OCI-LY1 (cell line): ENCODE measurements at regions not wholly inside any gene's neighbourhood (a gene's known extent, or its start where the extent isn't known, plus 50 kb on each side); places are given as distances from the start of the nearest gene placed in this dataset.
"Not testable (repeated sequence)": the region's sequence is repeated elsewhere in the genome, so short reads cannot be mapped to it uniquely, and the experiment has no call there.

ENCODE experiments used
- H2AFZ ChIP-seq: fragments of 200-600 bp; sonication (generic), shearing (Covaris generic); 2 replicates; pipeline ENCODE4 v1.6.0; 2014; ENCODE audit warnings: antibody characterized with exemption, mild to moderate bottlenecking, low read length
- H3F3A ChIP-seq: fragments of 200-600 bp; sonication (generic), shearing (Covaris generic); 2 replicates; pipeline ENCODE4 v1.6.0; 2014; ENCODE audit warnings: mild to moderate bottlenecking, antibody characterized with exemption, low read length, moderate library complexity; ENCODE audit not compliant: insufficient read depth
- H3K27ac ChIP-seq: fragments of 200-600 bp; sonication (generic); 2 replicates; pipeline ENCODE4 v1.5.1; 2014; ENCODE audit warnings: low read length, mixed run types, mild to moderate bottlenecking, low read depth; ENCODE audit not compliant: poor library complexity, severe bottlenecking
- H3K27me3 ChIP-seq: fragments of 200-600 bp; sonication (generic); 2 replicates; pipeline ENCODE4 v1.6.0; 2014; ENCODE audit warnings: antibody characterized with exemption, mild to moderate bottlenecking, low read length, moderate library complexity; ENCODE audit not compliant: insufficient read depth
- H3K36me3 ChIP-seq: fragments of 200-600 bp; sonication (generic); 2 replicates; pipeline ENCODE4 v1.6.1; 2014; ENCODE audit warnings: mild to moderate bottlenecking, antibody characterized with exemption, low read length, moderate library complexity, mixed read lengths; ENCODE audit not compliant: insufficient read depth
- H3K4me1 ChIP-seq: fragments of 200-600 bp; sonication (generic); 2 replicates; pipeline ENCODE4 v1.5.1; 2014; ENCODE audit warnings: mild to moderate bottlenecking, low read length, moderate library complexity; ENCODE audit not compliant: insufficient read depth, severe bottlenecking
- H3K4me2 ChIP-seq: fragments of 200-600 bp; sonication (generic), shearing (Covaris generic); 2 replicates; pipeline ENCODE4 v1.6.1; 2014; ENCODE audit warnings: low read length
- H3K4me3 ChIP-seq: fragments of 200-600 bp; sonication (generic); 2 replicates; pipeline ENCODE4 v1.5.1; 2014; ENCODE audit warnings: low read length, low read depth, mild to moderate bottlenecking, mixed read lengths; ENCODE audit not compliant: poor library complexity, severe bottlenecking
- H3K79me2 ChIP-seq: fragments of 200-600 bp; shearing (Covaris generic); 2 replicates; pipeline ENCODE4 v1.6.1; 2016; ENCODE audit warnings: mixed run types, low read length, mixed read lengths; ENCODE audit not compliant: insufficient read depth
- H3K9ac ChIP-seq: fragments of 200-600 bp; sonication (generic), shearing (Covaris generic); 2 replicates; pipeline ENCODE4 v1.6.1; 2014; ENCODE audit warnings: mild to moderate bottlenecking, low read length, mixed read lengths
- H3K9me2 ChIP-seq: fragments of 200-600 bp; sonication (generic), shearing (Covaris generic); 2 replicates; pipeline ENCODE4 v1.6.1; 2014; ENCODE audit warnings: low read depth, mild to moderate bottlenecking, low read length, mixed read lengths
- H3K9me3 ChIP-seq: fragments of 200-600 bp; shearing (Covaris generic); 2 replicates; pipeline ENCODE4 v1.6.1; 2014; ENCODE audit warnings: low read length, mixed read lengths
- H4K20me1 ChIP-seq: fragments of 200-600 bp; sonication (generic), shearing (Covaris generic); 2 replicates; pipeline ENCODE4 v1.6.0; 2016; ENCODE audit warnings: mild to moderate bottlenecking, low read length; ENCODE audit not compliant: insufficient read depth
- EZH2 ChIP-seq: fragments of 200-600 bp; sonication (generic), shearing (Covaris generic); IDR thresholded peaks from 2 replicates; pipeline ENCODE4 v1.8.0; 2017; ENCODE audit warnings: borderline replicate concordance, mixed run types, mild to moderate bottlenecking, antibody characterized with exemption, low read length, moderate library complexity, mixed read lengths
- TF ChIP-seq, protein P1 (sequence below): fragments of 200-600 bp; sonication (generic), shearing (Covaris generic); IDR thresholded peaks from 2 replicates; pipeline ENCODE4 v1.5.1; 2017; ENCODE audit warnings: mild to moderate bottlenecking, antibody characterized with exemption, low read length, moderate library complexity, mixed read lengths

DNA sequence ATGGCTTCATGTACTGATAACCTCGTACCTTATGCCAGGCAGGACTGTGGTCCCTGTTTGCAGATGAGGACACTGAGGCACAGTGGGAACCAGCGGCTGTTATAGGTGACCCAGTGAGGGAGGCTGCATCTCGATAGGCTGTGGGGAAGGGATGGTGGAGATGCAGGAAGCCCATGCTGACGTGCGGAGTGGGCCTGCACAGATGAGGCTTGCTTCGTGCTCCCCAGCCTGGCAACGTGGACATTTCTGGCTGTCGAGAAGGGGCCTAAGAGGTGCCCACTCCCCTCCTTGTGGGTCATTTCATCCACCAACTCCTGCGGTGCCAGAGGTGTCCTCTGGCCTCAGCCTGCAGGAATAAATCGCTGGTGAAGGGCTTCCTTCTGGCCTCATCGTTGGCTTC, 107.4 kb downstream of the SLC25A47 start:
- Histone ChIP-seq H3K9me3 (no peaks in the 10 kb centered on the region), H2AFZ (no peak overlapping the region)
- no peak for TF ChIP-seq EZH2
- TF ChIP-seq, protein P1, sequence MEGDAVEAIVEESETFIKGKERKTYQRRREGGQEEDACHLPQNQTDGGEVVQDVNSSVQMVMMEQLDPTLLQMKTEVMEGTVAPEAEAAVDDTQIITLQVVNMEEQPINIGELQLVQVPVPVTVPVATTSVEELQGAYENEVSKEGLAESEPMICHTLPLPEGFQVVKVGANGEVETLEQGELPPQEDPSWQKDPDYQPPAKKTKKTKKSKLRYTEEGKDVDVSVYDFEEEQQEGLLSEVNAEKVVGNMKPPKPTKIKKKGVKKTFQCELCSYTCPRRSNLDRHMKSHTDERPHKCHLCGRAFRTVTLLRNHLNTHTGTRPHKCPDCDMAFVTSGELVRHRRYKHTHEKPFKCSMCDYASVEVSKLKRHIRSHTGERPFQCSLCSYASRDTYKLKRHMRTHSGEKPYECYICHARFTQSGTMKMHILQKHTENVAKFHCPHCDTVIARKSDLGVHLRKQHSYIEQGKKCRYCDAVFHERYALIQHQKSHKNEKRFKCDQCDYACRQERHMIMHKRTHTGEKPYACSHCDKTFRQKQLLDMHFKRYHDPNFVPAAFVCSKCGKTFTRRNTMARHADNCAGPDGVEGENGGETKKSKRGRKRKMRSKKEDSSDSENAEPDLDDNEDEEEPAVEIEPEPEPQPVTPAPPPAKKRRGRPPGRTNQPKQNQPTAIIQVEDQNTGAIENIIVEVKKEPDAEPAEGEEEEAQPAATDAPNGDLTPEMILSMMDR: no peak

DNA sequence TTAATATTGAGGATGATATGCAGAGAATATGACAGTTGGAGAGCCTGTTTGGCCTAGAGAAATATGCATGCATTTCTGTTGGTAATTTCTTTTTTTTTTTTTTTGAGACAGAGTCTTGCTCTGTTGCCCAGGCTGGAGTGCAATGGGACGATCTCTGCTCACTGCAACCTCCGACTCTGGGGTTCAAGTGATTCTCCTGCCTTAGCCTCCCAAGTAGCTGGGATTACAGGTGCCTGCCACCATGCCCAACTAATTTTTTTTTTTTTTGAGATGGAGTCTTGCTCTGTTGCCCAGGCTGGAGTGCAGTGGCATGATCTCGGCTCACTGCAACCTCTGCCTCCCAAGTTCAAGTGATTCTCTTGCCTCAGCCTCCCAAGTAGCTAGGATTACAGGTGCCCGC, 108.3 kb downstream of the SLC25A47 start:
- H3K4me2 ChIP-seq, H3K9me3 ChIP-seq, H3K79me2 ChIP-seq, H3K27me3 ChIP-seq, H3K36me3 ChIP-seq, H3K4me3 ChIP-seq, H4K20me1 ChIP-seq, H3K9ac ChIP-seq, H3K27ac ChIP-seq, H3F3A ChIP-seq, H3K9me2 ChIP-seq, H2AFZ ChIP-seq, H3K4me1 ChIP-seq: not testable (repeated sequence)

More for the DNA sequence above, 107.4 kb downstream of the SLC25A47 start:
- Histone ChIP-seq H3K9me2 (no peaks in the 10 kb centered on the region), H3K9ac (no peak overlapping the region), H3K27ac (no peak overlapping the region), H3K4me2 (no peak overlapping the region), H4K20me1 (peaks cover 4% of the 10 kb centered on the region; the same call in 1 of the 2 replicates), H3F3A (no peaks in the 10 kb centered on the region), H3K79me2 (no peaks in the 10 kb centered on the region), H3K4me3 (no peak overlapping the region), H3K27me3 (no peaks in the 10 kb centered on the region; the same call in 1 of the 2 replicates), H3K4me1 (no peaks in the 10 kb centered on the region), H3K36me3 (no peaks in the 10 kb centered on the region)

DNA sequence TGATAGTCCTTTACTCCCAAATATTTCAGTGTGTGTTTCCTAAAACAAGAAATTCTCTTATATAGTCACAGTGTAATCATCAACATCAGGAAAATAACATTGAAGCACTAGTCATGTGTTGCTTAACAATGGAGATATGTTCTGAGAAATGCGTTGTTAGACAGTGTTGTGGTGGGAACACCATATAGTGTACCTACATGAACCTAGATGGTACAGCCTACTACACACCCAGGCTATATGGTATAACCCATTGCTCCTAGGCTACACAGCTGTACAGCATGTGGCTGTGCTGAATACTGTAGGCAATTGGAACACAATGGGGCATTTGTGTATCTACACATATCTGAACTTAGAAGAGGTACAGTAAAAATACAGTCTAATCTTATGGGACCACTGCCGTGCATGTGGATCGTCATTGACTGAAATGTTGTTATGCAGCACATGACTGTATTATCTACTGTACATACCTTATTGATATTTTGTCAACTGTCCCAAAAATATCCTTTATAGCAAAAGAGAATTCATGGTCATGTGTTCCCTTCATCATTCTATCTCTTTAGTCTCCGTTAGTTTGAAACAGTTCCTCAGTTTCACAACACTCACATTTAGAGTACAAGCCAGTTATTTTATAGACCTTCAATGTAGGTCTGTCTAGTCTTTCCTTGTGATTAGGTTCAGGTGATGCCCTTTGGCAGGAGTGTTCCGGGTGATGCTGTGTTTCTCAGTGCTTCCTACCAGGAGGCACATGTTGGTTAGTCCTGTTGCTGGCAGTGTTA, 109.7 kb downstream of the SLC25A47 start:
- H3K36me3 ChIP-seq: no peaks in the 10 kb centered on the region
- TF ChIP-seq, protein P1: no peak
- no peak for TF ChIP-seq EZH2
- peaks cover 4% of the 10 kb centered on the region; the same call in 1 of the 2 replicates for H4K20me1 ChIP-seq
- no peak overlapping the region for H3K9ac ChIP-seq
- no peaks in the 10 kb centered on the region for H3F3A ChIP-seq
- no peak overlapping the region for H3K4me3 ChIP-seq
- H3K27me3 ChIP-seq: no peaks in the 10 kb centered on the region
- H3K27ac ChIP-seq: no peak overlapping the region
- H3K9me3 ChIP-seq: no peaks in the 10 kb centered on the region
- no peak overlapping the region for H3K4me2 ChIP-seq
- no peaks in the 10 kb centered on the region for H3K4me1 ChIP-seq
- H3K79me2 ChIP-seq: no peaks in the 10 kb centered on the region
- no peak overlapping the region for H2AFZ ChIP-seq
- H3K9me2 ChIP-seq: no peaks in the 10 kb centered on the region

DNA sequence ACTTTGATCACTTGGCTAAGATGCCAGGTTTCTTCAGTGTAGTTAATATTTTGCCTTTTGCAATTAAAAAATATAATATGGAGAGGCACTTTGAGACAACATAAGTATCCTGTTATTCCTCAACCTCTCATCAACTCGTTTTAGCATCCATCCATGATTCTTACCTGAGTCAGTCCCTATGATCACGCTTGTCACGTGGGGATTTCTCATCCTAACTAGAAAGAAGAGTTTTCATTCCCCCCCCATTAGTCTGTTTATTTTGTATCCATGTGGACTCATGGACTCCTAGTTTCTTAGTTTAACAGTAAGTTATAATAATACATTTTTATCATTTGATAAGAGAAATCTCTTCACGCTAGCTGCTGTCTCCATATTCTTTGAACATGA, 110.3 kb downstream of the SLC25A47 start:
- no peaks in the 10 kb centered on the region for H3K36me3 ChIP-seq
- H3K27ac ChIP-seq: no peak overlapping the region
- H3F3A ChIP-seq: no peaks in the 10 kb centered on the region
- H3K79me2 ChIP-seq: no peaks in the 10 kb centered on the region
- H2AFZ ChIP-seq: no peak overlapping the region
- no peaks in the 10 kb centered on the region for H3K4me1 ChIP-seq
- H3K4me3 ChIP-seq: no peak overlapping the region
- no peaks in the 10 kb centered on the region for H3K9me3 ChIP-seq
- no peak overlapping the region for H3K9ac ChIP-seq
- TF ChIP-seq, protein P1: no peak
- TF ChIP-seq EZH2: no peak
- no peaks in the 10 kb centered on the region for H3K9me2 ChIP-seq
- H3K27me3 ChIP-seq: no peaks in the 10 kb centered on the region
- H4K20me1 ChIP-seq: peaks cover 4% of the 10 kb centered on the region; the same call in 1 of the 2 replicates
- H3K4me2 ChIP-seq: no peak overlapping the region
